GM13976 (cell line): ENCODE measurements at regions not wholly inside any gene's neighbourhood (a gene's known extent, or its start where the extent isn't known, plus 50 kb on each side); places are given as distances from the start of the nearest gene placed in this dataset.

ENCODE experiments used
- DNase-seq: peaks from one replicate; pipeline ENCODE4 v3.0.0; 2012; ENCODE audit warnings: low spot score
- in situ Hi-C: fragments of 300-500 bp; cut with MboI; formaldehyde crosslinking; loops from one replicate; pipeline ENCODE4 v1.12.0; 2022; ENCODE audit warnings: low sequenced_read_pairs, mixed read lengths, inconsistent platforms; ENCODE audit not compliant: unreplicated experiment
- TF ChIP-seq, protein P1 (sequence below): IDR thresholded peaks from 2 replicates; pipeline ENCODE4 v1.5.1; 2012; ENCODE audit warnings: borderline replicate concordance, mild to moderate bottlenecking; ENCODE audit not compliant: insufficient read depth; ENCODE audit errors: extremely low read depth, missing control alignments, control extremely low read depth

DNA sequence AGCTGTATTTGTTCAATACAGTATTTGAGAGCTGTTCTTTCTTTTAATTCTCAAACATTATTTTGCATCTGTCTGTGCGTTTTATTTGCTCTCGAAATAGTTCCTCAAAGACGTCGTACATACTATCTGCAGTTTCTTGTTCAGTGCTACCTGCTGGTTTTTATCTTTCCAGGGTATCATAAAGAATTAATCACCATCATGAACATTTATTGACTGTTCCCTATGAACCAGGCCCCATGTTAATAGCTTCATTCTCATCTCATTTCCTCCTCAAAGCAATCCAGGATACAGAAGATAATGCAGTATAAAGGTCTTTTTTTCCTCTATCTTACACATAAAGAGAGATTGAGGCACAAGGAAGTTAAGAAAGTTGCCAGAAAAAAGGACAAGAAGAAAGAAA lies 211.8 kb downstream of the DACT1 start:
- in situ Hi-C loops: no loop called here
- TF ChIP-seq, protein P1, sequence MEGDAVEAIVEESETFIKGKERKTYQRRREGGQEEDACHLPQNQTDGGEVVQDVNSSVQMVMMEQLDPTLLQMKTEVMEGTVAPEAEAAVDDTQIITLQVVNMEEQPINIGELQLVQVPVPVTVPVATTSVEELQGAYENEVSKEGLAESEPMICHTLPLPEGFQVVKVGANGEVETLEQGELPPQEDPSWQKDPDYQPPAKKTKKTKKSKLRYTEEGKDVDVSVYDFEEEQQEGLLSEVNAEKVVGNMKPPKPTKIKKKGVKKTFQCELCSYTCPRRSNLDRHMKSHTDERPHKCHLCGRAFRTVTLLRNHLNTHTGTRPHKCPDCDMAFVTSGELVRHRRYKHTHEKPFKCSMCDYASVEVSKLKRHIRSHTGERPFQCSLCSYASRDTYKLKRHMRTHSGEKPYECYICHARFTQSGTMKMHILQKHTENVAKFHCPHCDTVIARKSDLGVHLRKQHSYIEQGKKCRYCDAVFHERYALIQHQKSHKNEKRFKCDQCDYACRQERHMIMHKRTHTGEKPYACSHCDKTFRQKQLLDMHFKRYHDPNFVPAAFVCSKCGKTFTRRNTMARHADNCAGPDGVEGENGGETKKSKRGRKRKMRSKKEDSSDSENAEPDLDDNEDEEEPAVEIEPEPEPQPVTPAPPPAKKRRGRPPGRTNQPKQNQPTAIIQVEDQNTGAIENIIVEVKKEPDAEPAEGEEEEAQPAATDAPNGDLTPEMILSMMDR: no peak
- no peak for DNase-seq

DNA sequence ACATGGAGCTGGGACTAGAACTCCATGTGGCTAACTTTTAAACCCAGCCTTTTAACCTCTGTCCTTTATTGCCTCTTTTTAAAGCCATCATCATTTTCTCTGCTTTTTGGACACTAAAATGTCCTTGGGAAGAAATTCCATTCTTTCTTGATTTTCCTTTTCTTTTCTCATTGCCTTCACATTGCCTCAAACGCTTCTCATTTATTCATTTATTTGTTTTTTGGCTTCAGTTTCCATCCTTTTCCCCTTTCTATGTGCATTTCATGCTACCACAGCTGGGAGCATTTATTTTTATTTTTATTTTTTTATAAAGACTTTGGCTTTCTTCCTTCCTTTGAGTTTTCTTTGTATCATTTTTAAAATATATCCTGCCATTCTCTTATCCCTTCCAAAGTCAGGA lies 212.2 kb downstream of the DACT1 start:
- DNase-seq: no peak
- TF ChIP-seq, protein P1: no peak
- in situ Hi-C loops: no loop called here

DNA sequence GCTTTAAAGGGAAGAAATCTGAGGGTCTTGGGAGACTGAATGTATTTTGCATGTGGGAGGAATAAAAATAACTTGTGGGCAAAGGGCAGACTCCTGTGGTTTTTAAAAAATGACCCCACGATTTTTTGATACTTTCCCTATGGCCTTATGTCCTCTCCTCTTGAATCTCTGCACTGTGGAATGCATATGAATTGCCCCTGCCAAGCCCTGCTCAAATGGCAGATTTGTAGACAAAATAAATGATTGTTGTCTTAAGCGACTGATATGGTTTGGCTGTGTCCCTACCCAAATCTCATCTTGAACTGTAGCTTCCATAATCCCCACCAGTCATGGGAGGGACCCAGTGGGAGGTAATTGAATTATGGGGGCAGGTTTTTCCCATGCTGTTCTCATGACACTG lies 223.8 kb downstream of the DACT1 start:
- TF ChIP-seq, protein P1: no peak
- no peak for DNase-seq
- in situ Hi-C loops: no loop called here

DNA sequence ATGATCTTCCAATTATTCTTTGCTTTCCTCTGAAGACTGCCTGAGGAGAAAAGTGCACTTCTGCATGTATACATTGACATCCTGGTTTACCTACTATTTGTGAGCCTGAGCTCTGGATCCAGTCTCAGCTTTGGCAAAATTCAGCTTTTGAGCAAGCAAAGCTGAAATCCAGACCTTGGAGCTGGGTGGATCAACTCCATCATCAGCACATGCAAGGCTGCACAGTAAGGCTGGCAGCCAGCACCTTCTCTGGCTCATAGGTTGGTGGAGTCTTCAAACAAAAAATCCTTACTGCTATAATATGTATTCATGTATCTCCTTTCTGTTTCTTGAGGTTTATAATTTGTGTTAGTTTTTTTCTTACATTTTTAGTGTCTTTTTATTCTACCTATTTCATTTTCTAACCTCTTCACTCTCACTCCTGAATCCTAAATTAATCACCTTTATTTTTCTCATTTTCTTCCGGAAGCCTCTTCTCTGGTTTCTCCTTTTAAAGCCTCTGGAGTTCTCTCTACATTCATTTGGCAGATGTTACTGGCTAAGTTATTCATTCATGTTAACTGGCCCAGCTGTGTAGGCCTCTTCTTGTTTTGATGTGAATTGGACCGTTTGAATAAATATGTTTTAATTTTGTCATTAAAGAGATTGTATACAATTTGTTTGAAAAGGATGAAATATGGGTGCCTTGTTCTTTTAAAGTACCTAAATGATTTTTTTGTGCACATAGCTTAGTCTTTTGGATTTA lies 224.8 kb downstream of the DACT1 start:
- TF ChIP-seq, protein P1: no peak
- DNase-seq: no peak
- in situ Hi-C loops: no loop called here

DNA sequence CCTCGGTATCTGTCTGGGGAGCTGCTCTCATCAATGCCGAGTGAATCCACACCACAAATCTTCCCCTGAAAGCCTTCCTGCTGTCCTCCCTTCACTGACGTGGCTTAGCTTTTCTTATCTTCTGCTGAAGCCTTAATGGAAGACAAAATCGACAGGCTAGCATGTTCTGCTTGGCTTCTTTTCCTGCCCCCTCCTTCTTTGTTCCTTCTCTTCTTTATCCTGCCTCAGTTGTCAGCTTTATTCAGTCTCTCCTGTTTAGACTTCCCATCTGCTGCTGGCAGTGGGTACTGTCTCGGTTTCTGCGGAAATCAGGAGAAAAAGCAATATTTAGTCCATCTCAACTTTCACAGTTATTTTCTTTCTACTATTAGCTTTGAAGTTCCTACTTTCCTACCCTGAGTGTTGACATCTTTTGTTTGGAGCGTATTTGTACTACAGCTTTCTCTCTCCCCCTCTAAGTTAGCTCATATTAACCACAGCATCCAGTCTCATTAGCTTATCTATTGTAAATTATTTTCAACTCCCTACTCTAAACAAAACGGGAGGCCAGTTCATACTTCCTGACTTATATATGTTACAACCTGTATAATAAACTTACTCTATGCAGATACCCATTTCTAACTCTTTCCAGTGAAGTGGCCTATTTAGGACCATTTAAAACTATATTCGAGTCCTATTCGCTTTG lies 226.0 kb downstream of the DACT1 start:
- no peak for DNase-seq
- TF ChIP-seq, protein P1: no peak
- in situ Hi-C loops: no loop called here

DNA sequence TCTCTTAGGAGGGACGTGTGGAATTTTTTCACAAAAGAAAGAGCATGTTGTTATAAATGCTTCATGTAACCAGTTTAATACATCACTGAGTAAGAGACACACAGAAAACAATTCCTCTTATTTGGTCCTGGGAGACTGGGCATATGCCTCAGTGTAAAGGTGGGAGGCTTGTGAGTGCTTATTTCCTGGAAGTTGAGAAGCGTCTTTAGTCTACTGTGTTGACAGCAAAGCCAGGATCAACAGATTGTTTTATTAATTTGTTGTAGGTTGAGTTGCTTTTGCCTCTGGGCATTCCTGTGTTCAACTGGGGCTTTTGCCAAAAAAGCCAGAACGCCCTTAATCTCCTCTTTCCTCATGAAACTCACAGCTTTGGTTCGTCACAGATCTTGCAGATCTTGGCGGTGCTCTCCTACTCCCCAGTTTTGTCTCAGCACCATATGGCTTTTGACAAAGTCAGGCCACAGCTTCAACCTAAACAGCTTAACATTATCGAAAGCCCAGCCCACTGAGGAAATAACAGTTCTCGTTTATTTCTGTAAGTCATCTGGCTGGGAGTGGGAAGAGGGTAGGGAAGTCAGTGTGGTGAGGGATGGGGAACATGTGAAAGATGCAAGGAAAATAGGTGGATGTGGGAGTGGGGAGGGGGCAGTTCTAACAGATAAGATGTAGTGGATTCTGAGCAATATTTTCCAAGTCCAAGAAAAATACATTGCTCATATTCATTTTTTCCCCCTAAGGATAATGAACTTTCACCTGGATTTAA lies 227.2 kb downstream of the DACT1 start:
- in situ Hi-C loops: no loop called here
- DNase-seq: no peak
- TF ChIP-seq, protein P1: no peak
